ENCODE measurements at regions not wholly inside any gene's neighbourhood (a gene's known extent, or its start where the extent isn't known, plus 50 kb on each side); places are given as distances from the start of the nearest gene placed in this dataset.

DNA sequence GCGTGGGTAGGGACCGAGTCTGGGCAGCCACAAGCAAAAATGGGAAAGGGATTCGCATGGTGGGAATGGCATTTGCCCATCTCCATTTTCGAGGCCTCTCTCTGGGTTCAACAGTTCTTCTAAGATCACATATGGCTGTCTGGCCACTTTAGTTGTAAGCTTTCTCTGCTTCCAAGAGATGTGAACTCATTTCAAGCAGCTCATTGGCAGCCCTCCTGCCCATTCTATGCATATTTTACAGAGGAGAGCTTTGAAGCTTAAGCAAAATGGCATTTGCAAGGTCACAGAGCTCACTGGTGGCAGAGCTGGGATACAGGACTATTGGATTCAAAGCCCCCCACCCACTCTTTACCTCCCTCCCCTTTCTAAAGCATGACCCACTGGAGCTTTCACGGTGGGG lies 93.7 kb downstream of the HHIPL2 start:
- TF ChIP-seq, protein P1, sequence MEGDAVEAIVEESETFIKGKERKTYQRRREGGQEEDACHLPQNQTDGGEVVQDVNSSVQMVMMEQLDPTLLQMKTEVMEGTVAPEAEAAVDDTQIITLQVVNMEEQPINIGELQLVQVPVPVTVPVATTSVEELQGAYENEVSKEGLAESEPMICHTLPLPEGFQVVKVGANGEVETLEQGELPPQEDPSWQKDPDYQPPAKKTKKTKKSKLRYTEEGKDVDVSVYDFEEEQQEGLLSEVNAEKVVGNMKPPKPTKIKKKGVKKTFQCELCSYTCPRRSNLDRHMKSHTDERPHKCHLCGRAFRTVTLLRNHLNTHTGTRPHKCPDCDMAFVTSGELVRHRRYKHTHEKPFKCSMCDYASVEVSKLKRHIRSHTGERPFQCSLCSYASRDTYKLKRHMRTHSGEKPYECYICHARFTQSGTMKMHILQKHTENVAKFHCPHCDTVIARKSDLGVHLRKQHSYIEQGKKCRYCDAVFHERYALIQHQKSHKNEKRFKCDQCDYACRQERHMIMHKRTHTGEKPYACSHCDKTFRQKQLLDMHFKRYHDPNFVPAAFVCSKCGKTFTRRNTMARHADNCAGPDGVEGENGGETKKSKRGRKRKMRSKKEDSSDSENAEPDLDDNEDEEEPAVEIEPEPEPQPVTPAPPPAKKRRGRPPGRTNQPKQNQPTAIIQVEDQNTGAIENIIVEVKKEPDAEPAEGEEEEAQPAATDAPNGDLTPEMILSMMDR (IDR thresholded peaks at IDR 0.05; ENCODE audit: low read depth, low read length): no peak
- TF ChIP-seq EZH2phosphoT487 (IDR thresholded peaks at IDR 0.05; ENCODE audit: low read depth): no peak
